Neuron (in vitro differentiated cells): ENCODE measurements at regions not wholly inside any gene's neighbourhood (a gene's known extent, or its start where the extent isn't known, plus 50 kb on each side); places are given as distances from the start of the nearest gene placed in this dataset.

Source experiments
- H2AFZ ChIP-seq: one replicate; pipeline ENCODE4 v1.6.1; 2013; ENCODE audit warnings: low read depth, mild to moderate bottlenecking, inconsistent platforms, low read length, moderate library complexity
- H3K27me3 ChIP-seq: one replicate; pipeline ENCODE4 v1.6.1; 2013; ENCODE audit warnings: low read length; ENCODE audit not compliant: insufficient read depth
- H3K36me3 ChIP-seq: one replicate; pipeline ENCODE4 v1.6.1; 2013; ENCODE audit warnings: low read length; ENCODE audit not compliant: insufficient read depth
- H3K4me1 ChIP-seq: one replicate; pipeline ENCODE4 v1.6.1; 2013; ENCODE audit warnings: low read length; ENCODE audit not compliant: insufficient read depth
- H3K4me3 ChIP-seq: 2 replicates; pipeline ENCODE4 v1.5.1; 2013; ENCODE audit warnings: mild to moderate bottlenecking, low read length, moderate library complexity
- H3K9me3 ChIP-seq: one replicate; pipeline ENCODE4 v1.6.1; 2013; ENCODE audit warnings: low read length

DNA sequence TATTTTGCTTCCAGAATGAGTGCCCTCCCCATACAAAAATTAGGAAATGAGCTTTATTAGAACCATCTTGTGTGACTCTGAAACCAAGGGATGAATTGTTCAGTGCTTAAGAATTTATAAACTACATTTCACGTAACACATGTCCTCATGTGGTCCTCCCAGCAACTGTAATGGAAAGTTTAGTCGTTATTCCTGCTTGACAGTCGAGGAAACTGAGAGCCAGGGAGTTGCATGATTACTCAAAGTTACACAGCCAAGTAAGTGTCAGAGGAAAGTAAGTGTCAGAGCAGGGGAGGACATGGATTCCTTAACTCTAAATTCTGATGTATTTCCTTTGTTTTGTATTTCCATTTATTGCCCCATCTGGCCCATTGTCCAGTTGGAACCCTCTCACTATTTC lies 453.9 kb downstream of the FUT8 start:
- no peaks in the 10 kb centered on the region for H3K4me1 ChIP-seq
- H2AFZ ChIP-seq = no peak overlapping the region
- no peak overlapping the region for H3K4me3 ChIP-seq
- H3K9me3 ChIP-seq = no peaks in the 10 kb centered on the region
- no peaks in the 10 kb centered on the region for H3K27me3 ChIP-seq
- H3K36me3 ChIP-seq = no peaks in the 10 kb centered on the region

DNA sequence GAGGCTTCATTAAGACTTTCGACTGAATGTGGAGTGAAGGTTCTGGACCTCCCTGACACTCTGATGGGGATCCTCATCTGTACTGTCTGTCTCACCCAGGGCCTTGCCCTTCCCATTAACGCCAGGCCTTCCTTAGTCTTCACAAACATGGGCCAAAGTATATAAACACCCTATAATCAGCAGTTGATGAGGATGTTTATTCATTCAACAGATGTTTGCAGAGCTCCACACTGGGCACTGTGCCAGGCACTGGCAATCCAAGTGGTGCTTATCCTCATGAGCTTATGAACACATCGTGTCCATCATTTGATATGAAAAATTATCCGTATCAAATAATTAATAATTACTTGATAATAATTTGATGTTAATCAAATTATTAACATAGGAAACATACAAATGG lies 454.4 kb downstream of the FUT8 start:
- Histone ChIP-seq H3K4me1 (no peaks in the 10 kb centered on the region), H3K27me3 (no peaks in the 10 kb centered on the region), H3K4me3 (no peak overlapping the region), H2AFZ (no peak overlapping the region), H3K36me3 (no peaks in the 10 kb centered on the region), H3K9me3 (no peaks in the 10 kb centered on the region)

DNA sequence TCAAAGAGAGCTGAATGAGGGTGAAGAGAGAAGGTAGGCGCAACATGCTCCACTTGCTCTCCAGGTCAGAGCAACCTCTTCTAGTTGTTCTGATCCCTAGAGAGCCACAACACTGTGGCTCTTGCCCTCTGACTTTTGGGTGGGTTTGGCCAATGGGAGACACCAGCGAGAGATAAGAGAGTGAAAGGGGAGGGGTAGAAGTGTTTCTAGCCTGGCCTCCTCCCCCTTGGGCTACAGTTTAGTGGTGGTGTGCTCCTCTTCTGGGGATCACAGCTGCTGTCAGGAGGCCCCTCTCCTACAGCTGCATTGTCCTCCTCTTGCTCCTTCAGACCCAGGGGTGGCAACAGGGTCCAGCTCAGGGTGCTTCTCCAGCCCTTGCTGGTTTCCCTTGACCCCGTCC lies 454.8 kb downstream of the FUT8 start:
- no peaks in the 10 kb centered on the region for H3K4me1 ChIP-seq
- H3K36me3 ChIP-seq = no peaks in the 10 kb centered on the region
- H3K4me3 ChIP-seq = no peak overlapping the region
- H2AFZ ChIP-seq = no peak overlapping the region
- H3K27me3 ChIP-seq = no peaks in the 10 kb centered on the region
- H3K9me3 ChIP-seq = no peaks in the 10 kb centered on the region

DNA sequence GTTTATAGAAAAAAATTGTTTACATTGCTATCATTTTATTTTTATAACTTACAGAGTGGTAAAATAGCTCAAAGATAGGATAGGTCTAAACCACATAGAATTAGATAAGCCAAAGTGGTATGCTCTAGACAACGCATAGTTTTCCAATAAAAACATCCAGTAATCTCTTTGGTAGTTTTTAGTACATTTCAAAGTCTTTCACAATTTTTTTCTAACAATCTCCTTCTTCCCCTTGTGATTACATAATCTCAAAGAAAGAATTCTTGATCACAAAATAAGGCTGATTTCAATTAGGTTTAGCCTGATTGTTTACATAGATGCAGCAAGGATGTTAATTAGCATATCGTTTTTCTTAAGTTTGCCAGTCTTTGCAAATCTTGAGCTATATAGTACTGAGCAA lies 460.0 kb downstream of the FUT8 start:
- H3K36me3 ChIP-seq = no peaks in the 10 kb centered on the region
- no peaks in the 10 kb centered on the region for H3K9me3 ChIP-seq
- H3K4me3 ChIP-seq = no peak overlapping the region
- H2AFZ ChIP-seq = no peak overlapping the region
- no peaks in the 10 kb centered on the region for H3K27me3 ChIP-seq
- no peaks in the 10 kb centered on the region for H3K4me1 ChIP-seq

DNA sequence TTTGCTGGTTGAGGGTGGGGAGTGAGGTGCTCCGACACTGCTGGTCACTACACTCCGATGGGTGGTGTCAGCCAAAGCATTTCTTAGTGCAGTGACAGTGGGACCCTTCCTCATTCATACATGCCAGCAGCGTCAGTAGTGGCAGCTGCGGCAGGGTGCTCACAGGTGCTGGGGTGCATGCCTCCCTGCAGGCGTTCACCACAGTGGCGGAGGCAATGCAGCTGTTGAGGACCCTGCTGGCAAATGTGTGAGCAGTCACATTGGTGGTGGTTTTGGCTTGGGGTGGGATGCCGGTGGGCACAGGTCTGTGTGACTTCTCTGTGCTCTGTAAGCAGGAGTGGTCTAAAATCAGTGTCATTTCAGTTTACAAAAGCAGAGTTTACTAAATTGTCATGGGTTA lies 464.6 kb downstream of the FUT8 start:
- H3K36me3 ChIP-seq = no peaks in the 10 kb centered on the region
- H2AFZ ChIP-seq = no peak overlapping the region
- no peaks in the 10 kb centered on the region for H3K4me1 ChIP-seq
- no peaks in the 10 kb centered on the region for H3K9me3 ChIP-seq
- H3K27me3 ChIP-seq = no peaks in the 10 kb centered on the region
- no peak overlapping the region for H3K4me3 ChIP-seq

DNA sequence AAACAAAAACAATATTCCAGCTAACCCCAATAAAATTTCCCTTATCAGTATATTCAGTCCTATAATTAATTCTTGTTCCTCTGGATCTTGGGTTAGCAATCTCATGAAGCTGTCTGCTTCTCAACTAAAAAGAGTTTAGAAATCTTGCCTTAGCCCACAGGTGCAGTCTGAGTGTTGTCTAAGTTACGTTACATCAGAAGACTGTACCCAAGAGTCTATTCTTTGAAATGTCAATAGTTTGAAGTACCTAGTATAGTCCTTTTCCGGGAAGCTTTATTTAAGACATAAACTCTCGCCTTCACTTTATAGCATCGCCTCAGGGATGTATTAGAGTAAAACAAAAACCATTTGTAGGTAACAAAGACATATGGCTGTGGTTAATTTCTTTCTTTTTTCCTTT lies 465.1 kb downstream of the FUT8 start:
- no peak overlapping the region for H3K4me3 ChIP-seq
- H3K36me3 ChIP-seq = no peaks in the 10 kb centered on the region
- no peaks in the 10 kb centered on the region for H3K27me3 ChIP-seq
- no peaks in the 10 kb centered on the region for H3K9me3 ChIP-seq
- no peaks in the 10 kb centered on the region for H3K4me1 ChIP-seq
- H2AFZ ChIP-seq = no peak overlapping the region

DNA sequence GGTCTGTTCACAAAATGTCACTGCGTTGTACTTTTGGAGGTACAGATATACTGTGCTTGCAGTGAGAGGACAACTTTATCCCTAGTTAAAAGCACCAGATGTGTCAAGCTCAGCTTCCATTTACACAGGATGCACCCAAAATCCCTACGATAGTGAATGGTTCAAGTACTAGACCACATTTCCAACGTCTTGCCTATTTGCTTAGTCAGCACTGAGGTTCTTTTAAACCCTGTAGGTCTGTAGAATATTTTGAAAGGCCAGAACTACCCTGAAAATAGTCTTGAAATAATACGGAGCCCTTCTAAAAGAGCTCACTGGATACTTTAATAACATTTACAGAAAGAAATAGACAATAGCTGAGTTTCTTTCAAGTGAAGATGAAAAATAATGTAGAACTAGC lies 466.1 kb downstream of the FUT8 start:
- Histone ChIP-seq H2AFZ (no peak overlapping the region), H3K9me3 (no peaks in the 10 kb centered on the region), H3K4me3 (no peak overlapping the region), H3K27me3 (no peaks in the 10 kb centered on the region), H3K4me1 (no peaks in the 10 kb centered on the region), H3K36me3 (no peaks in the 10 kb centered on the region)

DNA sequence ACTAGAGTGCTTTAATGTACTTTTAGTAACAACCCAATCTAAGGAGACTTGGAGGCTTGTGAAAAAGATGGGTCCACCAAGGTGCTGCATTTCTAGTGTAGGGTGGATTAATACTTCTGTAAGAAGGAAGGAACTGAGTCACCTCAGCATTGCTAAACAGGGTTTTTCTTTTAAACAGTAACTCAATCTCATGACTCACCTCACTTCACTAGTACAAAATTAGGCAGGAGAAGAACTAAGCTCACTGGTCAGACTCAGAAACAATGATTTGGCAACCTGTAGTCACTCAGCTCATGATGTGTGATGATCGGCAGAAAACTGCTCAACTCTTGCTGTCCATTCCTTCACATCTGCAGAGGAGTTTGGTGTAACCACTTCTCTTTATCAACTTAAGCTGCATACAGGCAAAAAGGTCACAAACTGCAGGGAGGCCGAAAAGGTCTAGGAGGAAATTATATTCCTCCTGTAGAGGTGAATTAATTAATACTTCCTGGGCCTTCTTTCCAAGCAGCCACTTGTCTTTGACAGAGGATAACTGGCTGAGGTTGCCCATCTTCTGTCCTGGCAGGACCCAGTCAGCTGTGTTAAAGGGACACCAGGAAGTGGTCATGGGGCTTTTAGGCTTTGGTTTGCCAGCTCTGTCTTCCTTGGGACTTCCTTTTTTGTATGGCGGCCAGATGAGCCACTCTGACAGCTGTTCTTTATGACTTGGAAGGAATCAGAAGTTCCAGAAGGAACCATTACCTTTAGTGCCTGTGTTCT lies 466.9 kb downstream of the FUT8 start:
- no peak overlapping the region for H2AFZ ChIP-seq
- no peaks in the 10 kb centered on the region for H3K27me3 ChIP-seq
- no peak overlapping the region for H3K4me3 ChIP-seq
- no peaks in the 10 kb centered on the region for H3K36me3 ChIP-seq
- H3K4me1 ChIP-seq = no peaks in the 10 kb centered on the region
- no peaks in the 10 kb centered on the region for H3K9me3 ChIP-seq

DNA sequence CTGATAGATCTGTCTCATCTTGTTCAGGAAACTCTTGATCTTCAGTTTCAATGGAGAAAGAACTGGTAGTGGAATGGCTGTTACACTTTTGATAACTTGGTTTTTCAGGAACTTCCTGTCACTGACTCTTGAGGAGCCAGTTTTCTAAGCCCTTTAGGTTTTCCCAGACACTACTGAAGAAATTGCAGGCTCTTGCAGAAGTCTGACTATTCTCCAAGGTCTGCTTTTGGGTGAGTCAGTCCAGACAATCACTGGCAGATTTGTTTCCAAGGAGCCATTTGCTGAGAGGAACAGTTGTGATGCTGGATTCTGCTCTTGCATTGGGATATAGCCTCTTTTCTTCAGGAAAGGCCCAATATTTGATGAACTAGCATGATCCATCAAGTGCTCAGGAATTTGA lies 468.0 kb downstream of the FUT8 start:
- Histone ChIP-seq H3K4me1 (no peaks in the 10 kb centered on the region), H3K9me3 (no peaks in the 10 kb centered on the region), H2AFZ (no peak overlapping the region), H3K27me3 (no peaks in the 10 kb centered on the region), H3K36me3 (no peaks in the 10 kb centered on the region), H3K4me3 (no peak overlapping the region)

DNA sequence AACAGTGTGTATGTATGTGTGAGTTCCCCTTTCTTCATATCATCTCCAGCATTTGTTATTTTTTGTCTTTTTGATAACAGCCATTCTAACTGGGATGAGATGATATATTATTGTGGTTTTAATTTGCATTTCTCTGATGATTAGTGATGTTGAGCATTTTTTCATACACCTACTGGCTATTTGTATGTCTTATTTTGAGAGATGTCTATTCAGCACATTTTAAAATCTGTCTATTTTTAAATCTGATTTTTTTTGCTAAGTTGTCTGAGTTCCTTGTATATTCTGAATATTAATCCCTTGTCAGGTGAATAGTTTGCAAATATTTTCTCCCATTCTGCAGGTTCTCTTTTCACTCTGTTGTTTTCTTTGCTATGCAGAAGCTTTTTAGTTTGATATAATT lies 469.1 kb downstream of the FUT8 start:
- no peaks in the 10 kb centered on the region for H3K9me3 ChIP-seq
- no peaks in the 10 kb centered on the region for H3K4me1 ChIP-seq
- no peaks in the 10 kb centered on the region for H3K36me3 ChIP-seq
- H3K4me3 ChIP-seq = no peak overlapping the region
- H3K27me3 ChIP-seq = no peaks in the 10 kb centered on the region
- H2AFZ ChIP-seq = no peak overlapping the region

DNA sequence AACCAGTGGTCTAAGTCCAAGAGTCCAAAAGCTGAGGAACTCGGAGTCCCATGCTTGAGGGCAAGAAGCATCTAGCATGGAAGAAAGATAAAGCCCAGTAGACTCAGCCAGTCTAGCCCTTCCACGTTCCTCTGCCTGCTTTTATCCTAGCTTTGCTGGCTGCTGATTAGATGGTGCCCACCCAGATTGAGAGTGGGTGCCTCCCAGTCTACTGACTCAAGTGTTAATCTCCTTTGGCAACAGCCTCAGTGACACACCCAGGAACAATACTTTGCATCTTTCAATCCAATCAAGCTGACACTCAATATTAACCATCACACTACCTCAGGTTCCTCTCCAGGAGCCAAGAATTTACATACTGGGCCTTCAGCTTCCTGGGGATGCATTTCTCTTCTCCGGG lies 476.1 kb downstream of the FUT8 start:
- Histone ChIP-seq H2AFZ (no peak overlapping the region), H3K4me1 (no peaks in the 10 kb centered on the region), H3K9me3 (no peaks in the 10 kb centered on the region), H3K36me3 (no peaks in the 10 kb centered on the region), H3K27me3 (peaks cover 2% of the 10 kb centered on the region), H3K4me3 (no peak overlapping the region)

DNA sequence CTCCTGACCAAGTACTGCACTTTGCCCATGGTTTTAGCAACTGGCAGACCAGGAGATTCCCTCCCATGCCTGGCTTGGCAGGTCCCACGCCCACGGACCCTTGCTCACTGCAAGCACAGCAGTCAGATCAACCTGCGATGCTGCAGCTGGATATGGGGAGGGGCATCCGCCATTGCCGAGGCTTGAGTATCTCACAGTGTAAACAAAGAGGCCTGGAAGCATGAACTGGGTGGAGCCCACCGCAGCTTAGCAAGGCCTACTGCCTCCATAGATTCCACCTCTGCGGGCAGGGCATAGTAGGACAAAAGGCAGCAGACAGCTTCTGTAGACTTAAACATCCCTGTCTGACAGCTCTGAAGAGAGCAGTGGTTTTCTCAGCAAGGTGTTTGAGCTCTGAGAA lies 479.8 kb downstream of the FUT8 start:
- H3K4me3 ChIP-seq = no peak overlapping the region
- peaks cover 2% of the 10 kb centered on the region for H3K27me3 ChIP-seq
- H2AFZ ChIP-seq = no peak overlapping the region
- no peaks in the 10 kb centered on the region for H3K9me3 ChIP-seq
- H3K4me1 ChIP-seq = no peaks in the 10 kb centered on the region
- H3K36me3 ChIP-seq = no peaks in the 10 kb centered on the region

DNA sequence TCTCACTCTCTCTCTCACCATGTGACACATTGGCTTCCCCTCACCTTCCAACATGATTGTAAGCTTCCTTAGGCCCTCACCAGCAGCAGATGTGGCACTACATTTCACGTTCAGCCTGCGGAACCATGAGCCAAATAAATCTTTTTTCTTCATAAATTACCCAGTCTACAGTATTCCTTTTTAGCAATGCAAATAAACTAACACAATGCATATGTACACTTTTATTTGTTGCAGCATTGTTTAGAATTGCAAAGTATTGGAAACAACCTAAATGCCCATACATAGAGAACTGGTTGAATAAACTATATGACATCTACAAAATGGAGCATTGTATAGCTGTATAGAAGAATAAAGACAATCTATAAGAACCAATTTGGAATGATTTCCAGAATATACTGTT lies 487.6 kb downstream of the FUT8 start:
- Histone ChIP-seq H3K27me3 (no peaks in the 10 kb centered on the region), H3K36me3 (no peaks in the 10 kb centered on the region), H3K4me3 (no peak overlapping the region), H3K4me1 (no peaks in the 10 kb centered on the region), H2AFZ (no peak overlapping the region), H3K9me3 (no peaks in the 10 kb centered on the region)

DNA sequence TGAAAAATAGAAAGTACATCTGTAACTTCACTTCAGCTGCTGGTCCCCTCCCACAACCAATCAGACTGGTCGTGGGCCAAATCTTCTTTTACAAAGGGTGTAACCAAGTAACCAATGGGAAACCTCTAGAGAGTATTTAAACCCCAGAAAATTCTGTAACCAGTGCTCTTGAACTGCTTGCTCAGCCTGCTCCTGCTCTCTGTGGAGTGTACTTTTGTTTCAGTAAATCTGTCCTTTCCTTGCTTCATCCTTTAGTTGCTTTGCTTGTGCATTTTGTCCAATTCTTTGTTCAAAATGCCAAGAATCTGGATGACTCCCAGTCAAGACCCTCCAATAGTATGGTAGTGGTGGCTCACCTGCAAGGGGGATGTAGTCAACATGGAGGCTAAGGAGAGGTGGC lies 489.1 kb downstream of the FUT8 start:
- Histone ChIP-seq H3K36me3 (no peaks in the 10 kb centered on the region), H3K27me3 (no peaks in the 10 kb centered on the region), H3K4me3 (no peak overlapping the region), H3K9me3 (no peaks in the 10 kb centered on the region), H2AFZ (no peak overlapping the region), H3K4me1 (no peaks in the 10 kb centered on the region)
